HFFc6 (cell line): ENCODE measurements at regions not wholly inside any gene's neighbourhood (a gene's known extent, or its start where the extent isn't known, plus 50 kb on each side); places are given as distances from the start of the nearest gene placed in this dataset.

ENCODE experiments used
- DNase-seq: peaks from one replicate; pipeline ENCODE4 v3.0.0-alpha.2; 2018
- H3K27ac Mint-ChIP-seq: 2 replicates; pipeline ENCODE4 v1.8.0; 2020; ENCODE audit warnings: mild to moderate bottlenecking, mixed read lengths
- H3K27me3 Mint-ChIP-seq: 2 replicates; pipeline ENCODE4 v1.8.0; 2021; ENCODE audit warnings: mild to moderate bottlenecking, moderate library complexity, mixed read lengths; ENCODE audit not compliant: insufficient read depth
- H3K36me3 Mint-ChIP-seq: 2 replicates; pipeline ENCODE4 v1.8.0; 2021; ENCODE audit warnings: low read depth, mixed read lengths
- H3K4me1 Mint-ChIP-seq: 2 replicates; pipeline ENCODE4 v1.8.0; 2020; ENCODE audit warnings: low read depth, mixed read lengths
- H3K4me3 Mint-ChIP-seq: 2 replicates; pipeline ENCODE4 v1.8.0; 2020; ENCODE audit warnings: mild to moderate bottlenecking, moderate library complexity, mixed read lengths
- H3K9me3 Mint-ChIP-seq: 2 replicates; pipeline ENCODE4 v1.8.0; 2020; ENCODE audit warnings: mild to moderate bottlenecking, mixed read lengths
- TF ChIP-seq, protein P1 (sequence below): fragments of 200-600 bp; sonication (generic); IDR thresholded peaks from 2 replicates; pipeline ENCODE4 v1.5.0; 2021; ENCODE audit warnings: antibody characterized with exemption, mild to moderate bottlenecking

DNA sequence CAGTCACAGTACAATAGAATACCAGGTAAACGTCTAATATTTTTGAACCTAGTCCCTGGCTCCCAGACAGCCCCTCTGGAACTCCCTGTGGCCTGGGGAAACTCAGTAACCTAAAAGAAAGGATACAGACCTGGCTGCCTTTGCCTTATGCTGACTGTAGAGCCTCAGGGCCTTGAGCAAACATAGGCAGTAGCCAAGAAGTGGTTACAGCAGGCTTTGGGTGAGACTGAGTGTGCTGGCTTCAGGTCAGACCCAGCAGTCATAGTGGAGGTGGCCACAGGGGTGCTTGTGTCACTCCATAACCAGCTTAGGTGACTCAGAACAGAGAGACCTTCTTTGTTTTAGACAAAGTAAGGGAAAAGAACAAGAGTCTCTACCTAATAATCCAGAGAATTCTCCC is 141.8 kb upstream of the PRDX4 start:
- Mint-ChIP-seq H3K27me3 (no peaks in the 10 kb centered on the region), H3K4me3 (no peak overlapping the region), H3K36me3 (no peaks in the 10 kb centered on the region), H3K9me3 (peaks cover 6% of the 10 kb centered on the region), H3K27ac (no peak overlapping the region), H3K4me1 (no peaks in the 10 kb centered on the region)
- TF ChIP-seq, protein P1, sequence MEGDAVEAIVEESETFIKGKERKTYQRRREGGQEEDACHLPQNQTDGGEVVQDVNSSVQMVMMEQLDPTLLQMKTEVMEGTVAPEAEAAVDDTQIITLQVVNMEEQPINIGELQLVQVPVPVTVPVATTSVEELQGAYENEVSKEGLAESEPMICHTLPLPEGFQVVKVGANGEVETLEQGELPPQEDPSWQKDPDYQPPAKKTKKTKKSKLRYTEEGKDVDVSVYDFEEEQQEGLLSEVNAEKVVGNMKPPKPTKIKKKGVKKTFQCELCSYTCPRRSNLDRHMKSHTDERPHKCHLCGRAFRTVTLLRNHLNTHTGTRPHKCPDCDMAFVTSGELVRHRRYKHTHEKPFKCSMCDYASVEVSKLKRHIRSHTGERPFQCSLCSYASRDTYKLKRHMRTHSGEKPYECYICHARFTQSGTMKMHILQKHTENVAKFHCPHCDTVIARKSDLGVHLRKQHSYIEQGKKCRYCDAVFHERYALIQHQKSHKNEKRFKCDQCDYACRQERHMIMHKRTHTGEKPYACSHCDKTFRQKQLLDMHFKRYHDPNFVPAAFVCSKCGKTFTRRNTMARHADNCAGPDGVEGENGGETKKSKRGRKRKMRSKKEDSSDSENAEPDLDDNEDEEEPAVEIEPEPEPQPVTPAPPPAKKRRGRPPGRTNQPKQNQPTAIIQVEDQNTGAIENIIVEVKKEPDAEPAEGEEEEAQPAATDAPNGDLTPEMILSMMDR = no peak
- DNase-seq = no peak

DNA sequence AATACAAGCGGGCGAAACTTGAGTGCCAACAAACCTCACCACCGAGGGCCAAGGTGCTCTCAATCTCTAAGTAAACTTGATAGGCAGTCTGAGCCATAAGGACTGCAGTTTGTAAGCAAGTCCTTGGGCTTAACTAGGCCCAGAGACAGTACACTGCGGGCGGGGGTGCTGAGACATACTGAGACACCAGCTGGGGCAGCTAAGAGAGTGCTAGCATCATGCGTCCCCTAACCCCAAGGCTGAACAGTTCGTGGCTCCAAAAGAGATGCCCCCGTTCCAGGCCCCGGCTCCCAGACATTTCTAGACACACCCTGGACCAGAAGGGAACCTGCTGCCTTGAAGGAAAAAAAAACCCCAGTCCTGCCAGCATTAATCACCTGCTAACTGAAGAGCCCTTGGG is 126.8 kb upstream of the PRDX4 start:
- DNase-seq = no peak
- Mint-ChIP-seq H3K27me3 (no peaks in the 10 kb centered on the region; the same call in 1 of the 2 replicates), H3K4me3 (no peak overlapping the region), H3K4me1 (no peaks in the 10 kb centered on the region), H3K9me3 (no peaks in the 10 kb centered on the region), H3K36me3 (no peaks in the 10 kb centered on the region), H3K27ac (no peak overlapping the region)
- TF ChIP-seq, protein P1 = no peak

- TF ChIP-seq, protein P1 = no peak
- Mint-ChIP-seq H3K27ac (no peak overlapping the region), H3K4me1 (no peaks in the 10 kb centered on the region), H3K4me3 (no peak overlapping the region), H3K9me3 (no peaks in the 10 kb centered on the region), H3K36me3 (no peaks in the 10 kb centered on the region), H3K27me3 (peaks cover 3% of the 10 kb centered on the region; the same call in 1 of the 2 replicates)
- no peak for DNase-seq
Observed at GRCh38 chrX:23548164-23548563, 119.1 kb upstream of the PRDX4 start.

- Mint-ChIP-seq H3K27me3 (no peaks in the 10 kb centered on the region; the same call in none of the 2 replicates), H3K4me3 (no peak overlapping the region), H3K36me3 (no peaks in the 10 kb centered on the region), H3K9me3 (no peaks in the 10 kb centered on the region), H3K4me1 (no peaks in the 10 kb centered on the region), H3K27ac (no peak overlapping the region)
- DNase-seq = no peak
- TF ChIP-seq, protein P1 = no peak
Observed at GRCh38 chrX:23552303-23552702, 115.0 kb upstream of the PRDX4 start.

DNA sequence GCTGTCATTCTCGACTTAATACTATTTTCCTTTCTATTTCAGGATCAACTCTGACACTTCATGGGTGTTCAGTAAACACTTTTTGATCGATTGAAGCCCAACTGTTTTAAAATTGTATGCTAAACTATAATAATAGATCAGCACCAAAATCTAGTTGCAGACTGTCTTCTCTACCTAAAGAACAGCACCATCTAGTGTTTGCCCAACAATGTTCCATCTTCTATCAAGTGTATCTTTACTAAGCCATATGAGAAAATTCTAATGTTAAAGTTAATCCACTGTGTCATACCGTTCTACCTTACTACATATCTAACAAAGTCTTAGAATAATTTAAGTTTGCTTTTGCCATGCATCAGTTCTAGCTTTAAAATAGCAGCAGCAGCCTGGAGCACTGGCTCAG is 113.0 kb upstream of the PRDX4 start:
- TF ChIP-seq, protein P1 = peak; percentile 74
- H3K27ac Mint-ChIP-seq = no peak overlapping the region
- H3K9me3 Mint-ChIP-seq = no peaks in the 10 kb centered on the region
- H3K4me3 Mint-ChIP-seq = no peak overlapping the region
- no peaks in the 10 kb centered on the region for H3K36me3 Mint-ChIP-seq
- H3K27me3 Mint-ChIP-seq = no peaks in the 10 kb centered on the region; the same call in none of the 2 replicates
- DNase-seq = peak; percentile 21
- H3K4me1 Mint-ChIP-seq = no peaks in the 10 kb centered on the region

DNA sequence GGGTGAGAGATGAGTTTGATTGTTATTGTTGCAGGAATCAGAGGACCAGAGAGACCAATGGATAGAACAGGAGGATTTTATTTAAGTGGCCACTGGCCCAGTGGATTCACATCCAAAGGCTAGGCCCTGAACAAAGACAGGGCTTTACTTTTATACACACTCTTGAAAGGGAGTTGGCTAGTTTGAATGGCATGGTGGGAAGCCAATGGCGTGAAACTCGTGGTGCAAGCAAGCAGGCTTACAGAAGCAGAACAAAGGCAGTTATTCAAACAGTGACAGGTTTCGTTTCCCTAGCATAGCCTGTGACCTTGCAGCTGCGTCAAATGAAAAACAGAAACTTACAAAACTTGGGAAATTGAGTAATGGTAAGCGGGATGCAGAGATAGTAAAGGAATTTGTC is 110.2 kb upstream of the PRDX4 start:
- Mint-ChIP-seq H3K4me3 (no peak overlapping the region), H3K4me1 (no peaks in the 10 kb centered on the region), H3K27ac (no peak overlapping the region), H3K9me3 (no peaks in the 10 kb centered on the region), H3K27me3 (no peaks in the 10 kb centered on the region; the same call in none of the 2 replicates), H3K36me3 (no peaks in the 10 kb centered on the region)
- DNase-seq = no peak
- TF ChIP-seq, protein P1 = no peak
